Glutamatergic neuron (in vitro differentiated cells): ENCODE measurements at regions not wholly inside any gene's neighbourhood (a gene's known extent, or its start where the extent isn't known, plus 50 kb on each side); places are given as distances from the start of the nearest gene placed in this dataset.

Experiments
- DNase-seq: peaks from one replicate; pipeline ENCODE4 v3.0.0; 2022
- H3K27ac Mint-ChIP-seq: one replicate; pipeline ENCODE4 v1.8.0; 2020; ENCODE audit warnings: mild to moderate bottlenecking, mixed read lengths, inconsistent platforms; ENCODE audit not compliant: unreplicated experiment
- H3K27me3 Mint-ChIP-seq: one replicate; pipeline ENCODE4 v1.8.0; 2020; ENCODE audit warnings: mild to moderate bottlenecking, moderate library complexity, mixed read lengths, inconsistent platforms; ENCODE audit not compliant: unreplicated experiment
- H3K36me3 Mint-ChIP-seq: one replicate; pipeline ENCODE4 v1.8.0; 2020; ENCODE audit warnings: mild to moderate bottlenecking, mixed read lengths, inconsistent platforms; ENCODE audit not compliant: unreplicated experiment
- H3K4me1 Mint-ChIP-seq: one replicate; pipeline ENCODE4 v1.8.0; 2020; ENCODE audit warnings: mild to moderate bottlenecking, low read depth, mixed read lengths, inconsistent platforms; ENCODE audit not compliant: unreplicated experiment
- H3K4me3 Mint-ChIP-seq: one replicate; pipeline ENCODE4 v1.8.0; 2020; ENCODE audit warnings: mild to moderate bottlenecking, mixed read lengths, inconsistent platforms; ENCODE audit not compliant: unreplicated experiment
- H3K9me3 Mint-ChIP-seq: one replicate; pipeline ENCODE4 v1.8.0; 2020; ENCODE audit warnings: mild to moderate bottlenecking, moderate library complexity, mixed read lengths, inconsistent platforms; ENCODE audit not compliant: unreplicated experiment
- CTCF ChIP-seq: fragments of 200-600 bp; sonication (generic); IDR thresholded peaks from one replicate; pipeline ENCODE4 v1.5.0; 2021; ENCODE audit not compliant: partially characterized antibody, unreplicated experiment

- Mint-ChIP-seq H3K27ac (no peak overlapping the region), H3K27me3 (peaks cover under 1% of the 10 kb centered on the region), H3K9me3 (no peaks in the 10 kb centered on the region), H3K36me3 (no peaks in the 10 kb centered on the region), H3K4me1 (no peaks in the 10 kb centered on the region), H3K4me3 (no peak overlapping the region)
- DNase-seq = no peak
- TF ChIP-seq CTCF = no peak
Measured at GRCh38 chr4:180866933-180867643, 1376.1 kb upstream of the TENM3 start.

- no peak overlapping the region for H3K27ac Mint-ChIP-seq
- H3K9me3 Mint-ChIP-seq = no peaks in the 10 kb centered on the region
- no peak for TF ChIP-seq CTCF
- no peaks in the 10 kb centered on the region for H3K4me1 Mint-ChIP-seq
- H3K4me3 Mint-ChIP-seq = no peak overlapping the region
- DNase-seq = no peak
- peaks cover under 1% of the 10 kb centered on the region for H3K36me3 Mint-ChIP-seq
- H3K27me3 Mint-ChIP-seq = no peaks in the 10 kb centered on the region
Measured at GRCh38 chr4:180870623-180871022, 1372.6 kb upstream of the TENM3 start.

DNA sequence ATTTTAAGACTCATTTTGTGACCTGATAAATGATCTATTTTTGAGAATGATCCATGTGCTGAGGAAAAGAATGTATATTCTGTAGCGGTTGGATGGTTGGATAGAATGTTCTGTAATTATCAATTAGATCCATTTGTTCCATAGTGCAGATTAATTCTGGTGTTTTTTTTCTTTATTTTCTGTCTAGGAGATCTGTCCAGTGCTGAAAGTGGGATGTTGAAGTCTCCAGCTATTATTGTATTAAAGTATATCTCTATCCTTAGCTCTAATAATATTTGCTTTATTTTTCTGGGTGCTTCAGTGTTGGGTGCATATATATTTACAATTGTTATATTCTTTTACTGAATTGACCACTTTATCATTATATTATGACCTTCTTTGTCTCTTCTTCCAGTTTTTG is 1344.9 kb upstream of the TENM3 start:
- H3K27ac Mint-ChIP-seq = no peak overlapping the region
- no peaks in the 10 kb centered on the region for H3K27me3 Mint-ChIP-seq
- TF ChIP-seq CTCF = no peak
- no peaks in the 10 kb centered on the region for H3K36me3 Mint-ChIP-seq
- no peaks in the 10 kb centered on the region for H3K4me1 Mint-ChIP-seq
- H3K9me3 Mint-ChIP-seq = no peaks in the 10 kb centered on the region
- no peak overlapping the region for H3K4me3 Mint-ChIP-seq
- DNase-seq = no peak

GRCh38 chr4:180900781-180901180 is 1342.4 kb upstream of the TENM3 start:
- no peaks in the 10 kb centered on the region for H3K27me3 Mint-ChIP-seq
- H3K4me3 Mint-ChIP-seq = no peak overlapping the region
- DNase-seq = no peak
- no peaks in the 10 kb centered on the region for H3K4me1 Mint-ChIP-seq
- no peaks in the 10 kb centered on the region for H3K9me3 Mint-ChIP-seq
- H3K27ac Mint-ChIP-seq = no peak overlapping the region
- TF ChIP-seq CTCF = no peak
- H3K36me3 Mint-ChIP-seq = no peaks in the 10 kb centered on the region

DNA sequence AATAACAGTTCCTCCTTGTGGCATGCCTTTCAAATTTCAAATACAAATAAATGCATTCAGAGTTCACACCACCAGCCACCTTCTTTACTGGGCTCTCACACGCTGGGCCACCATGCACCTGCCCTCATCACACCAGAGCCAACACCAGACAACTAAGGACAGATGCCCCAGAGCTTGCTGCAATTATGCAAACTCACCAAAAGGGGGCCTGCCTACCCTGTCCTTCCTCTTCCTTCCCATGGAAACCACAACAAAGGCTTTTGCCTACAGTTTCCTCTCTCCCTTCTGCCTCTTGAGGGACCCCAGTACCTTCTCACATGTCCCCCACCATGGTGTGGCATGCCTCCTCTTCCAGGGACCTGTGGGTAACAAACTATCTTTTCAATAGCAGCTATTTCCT is 1333.9 kb upstream of the TENM3 start:
- H3K9me3 Mint-ChIP-seq = no peaks in the 10 kb centered on the region
- peak; percentile 53 for TF ChIP-seq CTCF
- no peaks in the 10 kb centered on the region for H3K4me1 Mint-ChIP-seq
- H3K4me3 Mint-ChIP-seq = no peak overlapping the region
- H3K27ac Mint-ChIP-seq = no peak overlapping the region
- DNase-seq = no peak
- no peaks in the 10 kb centered on the region for H3K36me3 Mint-ChIP-seq
- H3K27me3 Mint-ChIP-seq = no peaks in the 10 kb centered on the region
